Trophoblast cell (in vitro differentiated cells and primary cell): ENCODE measurements at regions not wholly inside any gene's neighbourhood (a gene's known extent, or its start where the extent isn't known, plus 50 kb on each side); places are given as distances from the start of the nearest gene placed in this dataset.

Source experiments
- DNase-seq, 2 donors: peaks; one replicate each; pipeline ENCODE4 v3.0.0-alpha.2; 2016
- H2AFZ ChIP-seq: 2 replicates; pipeline ENCODE4 v1.6.1; 2013; ENCODE audit warnings: low read length, moderate library complexity, mild to moderate bottlenecking; ENCODE audit not compliant: insufficient read depth, poor library complexity
- H2AK5ac ChIP-seq: 2 replicates; pipeline ENCODE4 v1.6.1; 2013; ENCODE audit warnings: mild to moderate bottlenecking, low read length
- H2BK120ac ChIP-seq: 2 replicates; pipeline ENCODE4 v1.6.1; 2013; ENCODE audit warnings: low read length, mild to moderate bottlenecking, moderate library complexity; ENCODE audit not compliant: insufficient read depth, poor library complexity
- H2BK12ac ChIP-seq: 2 replicates; pipeline ENCODE4 v1.6.1; 2013; ENCODE audit warnings: mild to moderate bottlenecking, low read length, moderate library complexity
- H2BK5ac ChIP-seq: 2 replicates; pipeline ENCODE4 v1.6.1; 2013; ENCODE audit warnings: low read length, low read depth, moderate library complexity, mild to moderate bottlenecking; ENCODE audit not compliant: poor library complexity
- H3K14ac ChIP-seq: 2 replicates; pipeline ENCODE4 v1.6.1; 2013; ENCODE audit warnings: mild to moderate bottlenecking, low read length
- H3K18ac ChIP-seq: 2 replicates; pipeline ENCODE4 v1.6.1; 2013; ENCODE audit warnings: mild to moderate bottlenecking, low read length
- H3K23ac ChIP-seq: 2 replicates; pipeline ENCODE4 v1.6.1; 2013; ENCODE audit warnings: low read length
- H3K27ac ChIP-seq: 2 replicates; pipeline ENCODE4 v1.5.1; 2013; ENCODE audit warnings: low read depth, mild to moderate bottlenecking, inconsistent platforms, low read length, moderate library complexity
- H3K27me3 ChIP-seq: 2 replicates; pipeline ENCODE4 v1.6.1; 2013; ENCODE audit warnings: inconsistent platforms, mild to moderate bottlenecking, low read length, moderate library complexity; ENCODE audit not compliant: insufficient read depth
- H3K36me3 ChIP-seq, 2 experiments: 1 replicate in 1 of 2; 2 replicates in 1 of 2; pipeline ENCODE4 v1.6.1; 2013; ENCODE audit warnings: low read length in 2 of 2, mild to moderate bottlenecking in 2 of 2, moderate library complexity in 1 of 2; ENCODE audit not compliant: insufficient read depth in 2 of 2, control insufficient read depth in 1 of 2
- H3K4ac ChIP-seq: 2 replicates; pipeline ENCODE4 v1.6.1; 2013; ENCODE audit warnings: low read depth, mild to moderate bottlenecking, low read length, moderate library complexity
- H3K4me1 ChIP-seq, 2 experiments: 1 replicate in 1 of 2; 2 replicates in 1 of 2; pipeline ENCODE4 v1.6.1; 2013; ENCODE audit warnings: low read length in 2 of 2, mild to moderate bottlenecking in 2 of 2, moderate library complexity in 1 of 2; ENCODE audit not compliant: insufficient read depth in 2 of 2, control insufficient read depth in 1 of 2
- H3K4me2 ChIP-seq: 2 replicates; pipeline ENCODE4 v1.6.1; 2013; ENCODE audit warnings: inconsistent platforms, mild to moderate bottlenecking, low read length, moderate library complexity
- H3K4me3 ChIP-seq: 2 replicates; pipeline ENCODE4 v1.5.1; 2013; ENCODE audit warnings: mild to moderate bottlenecking, low read depth, low read length, inconsistent platforms
- H3K79me1 ChIP-seq: one replicate; pipeline ENCODE4 v1.6.1; 2013; ENCODE audit warnings: low read length
- H3K79me2 ChIP-seq: 2 replicates; pipeline ENCODE4 v1.6.1; 2013; ENCODE audit warnings: low read length, mild to moderate bottlenecking; ENCODE audit not compliant: control insufficient read depth, insufficient read depth, poor library complexity
- H3K9ac ChIP-seq: 2 replicates; pipeline ENCODE4 v1.6.1; 2013; ENCODE audit warnings: mild to moderate bottlenecking, low read length
- H3K9me3 ChIP-seq: 2 replicates; pipeline ENCODE4 v1.6.1; 2013; ENCODE audit warnings: low read depth, mild to moderate bottlenecking, control low read depth, inconsistent platforms, low read length; ENCODE audit not compliant: insufficient read depth
- H4K12ac ChIP-seq: 2 replicates; pipeline ENCODE4 v1.6.1; 2013; ENCODE audit warnings: low read depth, mild to moderate bottlenecking, low read length, moderate library complexity
- H4K8ac ChIP-seq: 2 replicates; pipeline ENCODE4 v1.6.1; 2013; ENCODE audit warnings: low read depth, mild to moderate bottlenecking, low read length, moderate library complexity
- H4K91ac ChIP-seq: one replicate; pipeline ENCODE4 v1.6.1; 2013; ENCODE audit warnings: low read depth, mild to moderate bottlenecking, low read length, moderate library complexity
- WGBS: extraction: QIAGEN DNeasy Blood & Tissue Kit; methylation state at CpG from one replicate; pipeline ENCODE4 v1.1.7; 2013; ENCODE audit warnings: missing lambda C conversion rate; ENCODE audit not compliant: insufficient read length, insufficient coverage; ENCODE audit errors: extremely low coverage; 5-methylcytosine and 5-hydroxymethylcytosine counted together

DNA sequence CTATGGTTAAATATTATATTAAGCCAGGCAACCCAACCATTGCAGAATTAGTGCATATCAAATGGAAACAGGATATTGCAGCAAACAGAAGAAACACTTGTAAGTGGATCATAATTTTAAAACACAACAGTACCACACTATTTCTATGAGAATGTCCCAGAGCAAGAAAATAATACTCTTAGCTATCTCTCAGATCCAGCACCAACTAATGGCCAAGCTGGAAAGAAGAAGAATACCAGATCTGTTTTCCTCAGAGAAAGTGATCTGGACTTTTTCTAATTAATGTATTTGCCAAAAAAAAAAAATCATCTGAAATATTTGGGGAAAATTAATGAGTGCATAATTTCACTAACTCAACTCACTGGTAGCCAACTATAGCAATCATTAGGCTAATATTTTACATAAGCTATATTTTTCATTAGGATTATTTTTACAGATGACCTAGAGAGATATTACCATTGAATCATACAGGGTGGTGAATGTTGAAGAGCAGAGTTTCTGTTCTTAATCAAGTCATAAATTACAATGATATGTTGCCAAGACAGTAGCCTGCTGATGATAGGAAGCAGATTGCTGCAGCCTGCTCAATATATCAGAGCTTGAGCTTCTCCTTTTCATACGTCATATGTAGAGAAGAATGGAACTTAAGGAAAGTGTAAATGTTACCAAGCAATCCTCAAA, 995.4 kb upstream of the LRRN3 start:
- no CpG with 5 or more reads among the region's 1 CpG for WGBS
- no peak overlapping the region for H2BK5ac ChIP-seq

DNA sequence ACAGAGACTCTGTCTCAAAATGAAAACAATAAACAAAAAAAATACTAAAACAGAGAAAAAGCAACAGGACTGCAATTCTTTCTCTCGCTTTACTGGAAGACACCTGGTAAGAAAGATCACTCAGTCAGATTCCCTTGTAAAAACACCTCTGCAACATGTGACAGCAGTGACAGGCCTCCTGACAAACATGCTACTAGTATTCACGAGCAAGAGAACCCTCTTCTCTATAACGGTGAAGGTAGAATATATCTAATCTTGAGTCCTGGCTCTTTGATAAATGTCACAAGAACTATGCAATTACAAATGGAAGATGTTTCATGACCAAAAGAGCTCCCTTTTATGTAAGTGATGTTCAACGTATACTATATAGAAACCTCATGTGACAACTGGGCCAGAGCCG, 986.7 kb upstream of the LRRN3 start:
- Histone ChIP-seq H3K9me3 (no peaks in the 10 kb centered on the region), H3K4ac (no peak overlapping the region), H3K4me3 (no peak overlapping the region), H4K8ac (no peak overlapping the region), H3K79me2 (no peaks in the 10 kb centered on the region), H3K23ac (no peak overlapping the region), H3K4me1 (no peaks in the 10 kb centered on the region), H4K12ac (no peak overlapping the region), H3K18ac (no peak overlapping the region), H3K14ac (no peak overlapping the region), H2BK12ac (no peak overlapping the region), H4K91ac (no peak overlapping the region), H2AK5ac (no peak overlapping the region), H3K36me3 (no peaks in the 10 kb centered on the region), H3K79me1 (no peaks in the 10 kb centered on the region), H3K4me2 (no peak overlapping the region), H2BK120ac (no peak overlapping the region), H3K27ac (no peak overlapping the region), H2AFZ (no peak overlapping the region), H3K9ac (no peak overlapping the region), H3K27me3 (no peaks in the 10 kb centered on the region), H2BK5ac (no peak overlapping the region)
- WGBS: no CpG with 5 or more reads among the region's 5 CpGs
- no peak for DNase-seq

More for the DNA sequence above, 995.4 kb upstream of the LRRN3 start:
- Histone ChIP-seq H4K91ac (no peak overlapping the region), H3K4me3 (no peak overlapping the region), H3K9me3 (no peaks in the 10 kb centered on the region), H3K14ac (no peak overlapping the region), H3K23ac (no peak overlapping the region), H3K9ac (no peak overlapping the region), H3K79me1 (no peaks in the 10 kb centered on the region), H2BK120ac (no peak overlapping the region), H3K18ac (no peak overlapping the region), H3K36me3 (no peaks in the 10 kb centered on the region), H3K27ac (no peak overlapping the region), H3K27me3 (no peaks in the 10 kb centered on the region), H4K12ac (no peak overlapping the region), H4K8ac (no peak overlapping the region), H2AFZ (no peak overlapping the region), H3K4ac (no peak overlapping the region), H3K79me2 (no peaks in the 10 kb centered on the region), H2AK5ac (no peak overlapping the region), H2BK12ac (no peak overlapping the region), H3K4me2 (no peak overlapping the region), H3K4me1 (no peaks in the 10 kb centered on the region)
- DNase-seq: no peak

DNA sequence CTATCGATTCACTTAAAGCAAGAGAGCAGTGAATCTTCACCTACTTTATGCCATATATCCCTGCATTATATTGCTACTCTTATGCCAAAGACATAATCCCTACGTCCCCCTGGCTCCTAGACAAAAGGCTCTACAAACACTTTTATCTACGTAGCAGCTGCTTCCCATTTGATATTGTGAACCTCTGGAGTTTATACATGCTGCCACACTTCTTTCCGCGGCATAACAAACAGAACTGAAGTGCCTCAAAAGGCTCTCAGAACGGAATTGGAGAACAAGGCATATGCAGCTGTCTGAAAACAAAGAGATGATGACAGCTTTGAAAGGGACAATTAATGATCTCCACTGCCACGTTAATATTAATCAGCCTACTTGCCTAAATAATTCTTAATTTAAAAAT, 985.6 kb upstream of the LRRN3 start:
- Histone ChIP-seq H4K12ac (no peak overlapping the region), H3K4me3 (no peak overlapping the region), H3K18ac (no peak overlapping the region), H3K9ac (no peak overlapping the region), H3K4me2 (no peak overlapping the region), H4K91ac (no peak overlapping the region), H4K8ac (no peak overlapping the region), H2AFZ (no peak overlapping the region), H3K27me3 (no peaks in the 10 kb centered on the region), H3K9me3 (no peaks in the 10 kb centered on the region), H2AK5ac (no peak overlapping the region), H3K36me3 (no peaks in the 10 kb centered on the region), H3K4ac (no peak overlapping the region), H2BK5ac (no peak overlapping the region), H3K4me1 (no peaks in the 10 kb centered on the region), H3K23ac (no peak overlapping the region), H3K27ac (no peak overlapping the region), H3K79me1 (no peaks in the 10 kb centered on the region), H3K79me2 (no peaks in the 10 kb centered on the region), H2BK120ac (no peak overlapping the region), H3K14ac (no peak overlapping the region), H2BK12ac (no peak overlapping the region)
- no CpG with 5 or more reads among the region's 7 CpGs for WGBS
- no peak for DNase-seq

DNA sequence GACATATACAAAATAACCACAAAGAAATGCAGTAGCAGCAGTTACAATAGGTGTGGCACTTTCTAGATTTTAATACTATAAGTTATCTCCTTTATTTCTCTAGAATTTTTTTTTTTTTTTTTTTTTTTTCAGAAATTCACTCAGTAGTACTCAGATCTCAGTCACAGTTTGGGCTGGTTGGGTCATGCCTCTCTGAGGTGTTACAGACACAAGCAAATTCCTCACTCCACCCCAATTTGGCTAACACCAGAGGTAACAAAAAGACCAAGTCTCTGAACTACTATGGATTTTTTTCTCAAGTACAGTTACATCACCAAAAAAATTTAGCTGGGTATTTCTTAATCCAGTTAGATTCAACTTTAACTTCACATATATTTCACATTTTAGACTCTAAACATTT, 985.1 kb upstream of the LRRN3 start:
- no peaks in the 10 kb centered on the region for H3K9me3 ChIP-seq
- no peak overlapping the region for H2BK5ac ChIP-seq
- no peak for DNase-seq

More for the DNA sequence above, 985.1 kb upstream of the LRRN3 start:
- Histone ChIP-seq H3K14ac (no peak overlapping the region), H2AFZ (no peak overlapping the region), H3K27ac (no peak overlapping the region), H3K79me1 (no peaks in the 10 kb centered on the region), H3K79me2 (no peaks in the 10 kb centered on the region), H3K4me2 (no peak overlapping the region), H3K4me3 (no peak overlapping the region), H3K4me1 (no peaks in the 10 kb centered on the region), H4K8ac (no peak overlapping the region), H2BK120ac (no peak overlapping the region), H3K4ac (no peak overlapping the region), H2BK12ac (no peak overlapping the region), H3K36me3 (no peaks in the 10 kb centered on the region), H2AK5ac (no peak overlapping the region), H4K12ac (no peak overlapping the region), H4K91ac (no peak overlapping the region), H3K18ac (no peak overlapping the region), H3K9ac (no peak overlapping the region), H3K23ac (no peak overlapping the region), H3K27me3 (no peaks in the 10 kb centered on the region)
